Fibroblast of villous mesenchyme (primary cell): ENCODE measurements at regions not wholly inside any gene's neighbourhood (a gene's known extent, or its start where the extent isn't known, plus 50 kb on each side); places are given as distances from the start of the nearest gene placed in this dataset.
A peak's percentile ranks its signal among the peaks of the same experiment; 100 is the strongest.

Experiments used
- DNase-seq: peaks from one replicate; pipeline ENCODE4 v3.0.0-alpha.2; 2010; ENCODE audit warnings: low read depth
- H3K4me3 ChIP-seq: 2 replicates; pipeline ENCODE4 v1.5.1; 2011; ENCODE audit warnings: low read depth, mild to moderate bottlenecking, low read length
- TF ChIP-seq, protein P1 (sequence below): IDR thresholded peaks from 2 replicates; pipeline ENCODE4 v1.5.1; 2012; ENCODE audit warnings: low read depth, mild to moderate bottlenecking, low read length; ENCODE audit not compliant: insufficient read depth

GRCh38 chr10:110355141-110355831 lies 50.6 kb upstream of the SMNDC1 start:
- no peak overlapping the region for H3K4me3 ChIP-seq

GRCh38 chr10:110355922-110356627 lies 51.4 kb upstream of the SMNDC1 start:
- no peak for DNase-seq
- no peak overlapping the region for H3K4me3 ChIP-seq
- TF ChIP-seq, protein P1, sequence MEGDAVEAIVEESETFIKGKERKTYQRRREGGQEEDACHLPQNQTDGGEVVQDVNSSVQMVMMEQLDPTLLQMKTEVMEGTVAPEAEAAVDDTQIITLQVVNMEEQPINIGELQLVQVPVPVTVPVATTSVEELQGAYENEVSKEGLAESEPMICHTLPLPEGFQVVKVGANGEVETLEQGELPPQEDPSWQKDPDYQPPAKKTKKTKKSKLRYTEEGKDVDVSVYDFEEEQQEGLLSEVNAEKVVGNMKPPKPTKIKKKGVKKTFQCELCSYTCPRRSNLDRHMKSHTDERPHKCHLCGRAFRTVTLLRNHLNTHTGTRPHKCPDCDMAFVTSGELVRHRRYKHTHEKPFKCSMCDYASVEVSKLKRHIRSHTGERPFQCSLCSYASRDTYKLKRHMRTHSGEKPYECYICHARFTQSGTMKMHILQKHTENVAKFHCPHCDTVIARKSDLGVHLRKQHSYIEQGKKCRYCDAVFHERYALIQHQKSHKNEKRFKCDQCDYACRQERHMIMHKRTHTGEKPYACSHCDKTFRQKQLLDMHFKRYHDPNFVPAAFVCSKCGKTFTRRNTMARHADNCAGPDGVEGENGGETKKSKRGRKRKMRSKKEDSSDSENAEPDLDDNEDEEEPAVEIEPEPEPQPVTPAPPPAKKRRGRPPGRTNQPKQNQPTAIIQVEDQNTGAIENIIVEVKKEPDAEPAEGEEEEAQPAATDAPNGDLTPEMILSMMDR = no peak

More at GRCh38 chr10:110355141-110355831, 50.6 kb upstream of the SMNDC1 start:
- DNase-seq = no peak
- TF ChIP-seq, protein P1 = no peak

GRCh38 chr10:110356628-110357245 lies 52.0 kb upstream of the SMNDC1 start:
- TF ChIP-seq, protein P1 = no peak
- peak; percentile 89 for DNase-seq
- H3K4me3 ChIP-seq = no peak overlapping the region

GRCh38 chr10:110357252-110357780 lies 52.6 kb upstream of the SMNDC1 start:
- no peak overlapping the region for H3K4me3 ChIP-seq
- TF ChIP-seq, protein P1 = no peak
- peak; percentile 95 for DNase-seq

- TF ChIP-seq, protein P1 = no peak
- H3K4me3 ChIP-seq = no peak overlapping the region
- no peak for DNase-seq
Measured at GRCh38 chr10:110357871-110358270, 53.2 kb upstream of the SMNDC1 start.

DNA sequence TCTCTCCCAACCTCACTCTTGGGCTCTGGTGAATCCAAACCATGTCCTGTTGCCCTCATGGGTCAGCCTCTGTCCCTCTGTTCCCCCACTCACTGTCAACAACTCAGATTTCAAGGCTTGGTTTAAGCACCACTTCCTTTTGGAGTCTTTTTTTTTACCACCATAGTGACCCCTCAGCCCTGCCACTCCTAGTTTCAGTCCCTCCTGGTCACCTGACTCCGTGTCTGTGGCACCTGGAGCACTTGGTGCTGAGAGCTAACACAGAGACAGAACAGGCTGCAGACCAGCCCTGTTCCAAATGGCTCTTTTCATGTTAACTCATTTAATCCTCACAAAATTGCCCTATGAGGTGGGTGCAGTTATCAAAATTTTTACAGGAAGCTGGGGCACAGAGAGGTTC lies 53.6 kb upstream of the SMNDC1 start:
- TF ChIP-seq, protein P1 = no peak
- DNase-seq = no peak
- H3K4me3 ChIP-seq = no peak overlapping the region
